NT2/D1 (cell line): ENCODE measurements at regions not wholly inside any gene's neighbourhood (a gene's known extent, or its start where the extent isn't known, plus 50 kb on each side); places are given as distances from the start of the nearest gene placed in this dataset.

Experiments used
- DNase-seq: peaks from one replicate; pipeline ENCODE4 v3.0.0-alpha.2; 2011; ENCODE audit warnings: low read depth, low spot score
- H3K27me3 ChIP-seq: 2 replicates; pipeline ENCODE4 v1.6.0; 2011; ENCODE audit warnings: mild to moderate bottlenecking; ENCODE audit not compliant: insufficient read length, insufficient read depth
- H3K36me3 ChIP-seq: 2 replicates; pipeline ENCODE4 v1.6.1; 2011; ENCODE audit warnings: mild to moderate bottlenecking, low read length, mixed read lengths; ENCODE audit not compliant: insufficient read depth, insufficient read length
- H3K4me1 ChIP-seq: 2 replicates; pipeline ENCODE4 v1.5.1; 2011; ENCODE audit not compliant: insufficient read depth, insufficient read length
- H3K4me3 ChIP-seq: 2 replicates; pipeline ENCODE4 v1.5.1; 2011; ENCODE audit warnings: low read depth; ENCODE audit not compliant: insufficient read length
- H3K9ac ChIP-seq: 2 replicates; pipeline ENCODE4 v1.6.0; 2011; ENCODE audit warnings: low read depth; ENCODE audit not compliant: insufficient read length
- H3K9me3 ChIP-seq: 2 replicates; pipeline ENCODE4 v1.5.1; 2011; ENCODE audit warnings: mild to moderate bottlenecking, low read length; ENCODE audit not compliant: insufficient read depth
- SUZ12 ChIP-seq: IDR thresholded peaks from 2 replicates; pipeline ENCODE4 v1.6.1; 2011; ENCODE audit not compliant: insufficient read length, insufficient read depth; ENCODE audit errors: extremely low read depth
- YY1 ChIP-seq: IDR thresholded peaks from 2 replicates; pipeline ENCODE4 v1.6.1; 2011; ENCODE audit not compliant: insufficient read length, insufficient read depth
- ZNF274 ChIP-seq: IDR thresholded peaks from 2 replicates; pipeline ENCODE4 v1.6.1; 2011; ENCODE audit warnings: mild to moderate bottlenecking, low read depth, low read length

- no peak for DNase-seq
- Histone ChIP-seq H3K36me3 (no peaks in the 10 kb centered on the region), H3K9me3 (no peaks in the 10 kb centered on the region; the same call in 1 of the 2 replicates), H3K4me1 (no peaks in the 10 kb centered on the region), H3K27me3 (no peaks in the 10 kb centered on the region), H3K4me3 (no peak overlapping the region), H3K9ac (no peak overlapping the region)
- TF ChIP-seq ZNF274, result no peak
- no peak for TF ChIP-seq SUZ12
- no peak for TF ChIP-seq YY1
Observed at GRCh38 chr6:4270001-4270400, 134.6 kb upstream of the ECI2 start.

- Histone ChIP-seq H3K9me3 (no peaks in the 10 kb centered on the region; the same call in 1 of the 2 replicates), H3K27me3 (no peaks in the 10 kb centered on the region), H3K9ac (no peak overlapping the region), H3K4me1 (no peaks in the 10 kb centered on the region), H3K4me3 (no peak overlapping the region), H3K36me3 (no peaks in the 10 kb centered on the region)
- TF ChIP-seq YY1 (no peak), SUZ12 (no peak), ZNF274 (no peak)
- DNase-seq, result no peak
Observed at GRCh38 chr6:4268171-4268570, 132.8 kb upstream of the ECI2 start.

- no peak for DNase-seq
- no peaks in the 10 kb centered on the region for H3K36me3 ChIP-seq
- H3K4me3 ChIP-seq, result no peak overlapping the region
- TF ChIP-seq ZNF274 (no peak), SUZ12 (no peak), YY1 (no peak)
- no peak overlapping the region for H3K9ac ChIP-seq
- no peaks in the 10 kb centered on the region; the same call in 1 of the 2 replicates for H3K9me3 ChIP-seq
- no peaks in the 10 kb centered on the region for H3K27me3 ChIP-seq
- no peaks in the 10 kb centered on the region for H3K4me1 ChIP-seq
Observed at GRCh38 chr6:4265740-4266139, 130.4 kb upstream of the ECI2 start.

GRCh38 chr6:4264601-4265000 is 129.2 kb upstream of the ECI2 start:
- Histone ChIP-seq H3K9me3 (no peaks in the 10 kb centered on the region; the same call in 1 of the 2 replicates), H3K9ac (no peak overlapping the region), H3K27me3 (no peaks in the 10 kb centered on the region), H3K36me3 (no peaks in the 10 kb centered on the region), H3K4me1 (no peaks in the 10 kb centered on the region), H3K4me3 (no peak overlapping the region)
- no peak for TF ChIP-seq YY1
- TF ChIP-seq SUZ12, result no peak
- no peak for TF ChIP-seq ZNF274
- no peak for DNase-seq

GRCh38 chr6:4264081-4264480 is 128.7 kb upstream of the ECI2 start:
- H3K4me1 ChIP-seq, result no peaks in the 10 kb centered on the region
- DNase-seq, result no peak
- no peak for TF ChIP-seq YY1
- no peak for TF ChIP-seq SUZ12
- TF ChIP-seq ZNF274, result no peak
- no peaks in the 10 kb centered on the region; the same call in 1 of the 2 replicates for H3K9me3 ChIP-seq
- no peak overlapping the region for H3K9ac ChIP-seq
- no peak overlapping the region for H3K4me3 ChIP-seq
- H3K27me3 ChIP-seq, result no peaks in the 10 kb centered on the region
- no peaks in the 10 kb centered on the region for H3K36me3 ChIP-seq

- no peaks in the 10 kb centered on the region for H3K4me1 ChIP-seq
- H3K4me3 ChIP-seq, result no peak overlapping the region
- TF ChIP-seq ZNF274 (no peak), YY1 (no peak), SUZ12 (no peak)
- no peaks in the 10 kb centered on the region for H3K36me3 ChIP-seq
- H3K9me3 ChIP-seq, result no peaks in the 10 kb centered on the region
- H3K9ac ChIP-seq, result no peak overlapping the region
- no peak for DNase-seq
- no peaks in the 10 kb centered on the region for H3K27me3 ChIP-seq
Observed at GRCh38 chr6:4262526-4262925, 127.2 kb upstream of the ECI2 start.

GRCh38 chr6:4259391-4259790 is 124.0 kb upstream of the ECI2 start:
- no peak overlapping the region for H3K4me3 ChIP-seq
- H3K9ac ChIP-seq, result no peak overlapping the region
- DNase-seq, result no peak
- no peaks in the 10 kb centered on the region for H3K27me3 ChIP-seq
- no peaks in the 10 kb centered on the region for H3K36me3 ChIP-seq
- no peak for TF ChIP-seq ZNF274
- H3K4me1 ChIP-seq, result no peaks in the 10 kb centered on the region
- H3K9me3 ChIP-seq, result no peaks in the 10 kb centered on the region

GRCh38 chr6:4258733-4259132 is 123.4 kb upstream of the ECI2 start:
- no peaks in the 10 kb centered on the region for H3K4me1 ChIP-seq
- H3K4me3 ChIP-seq, result no peak overlapping the region
- no peak overlapping the region for H3K9ac ChIP-seq
- H3K9me3 ChIP-seq, result no peaks in the 10 kb centered on the region
- no peaks in the 10 kb centered on the region for H3K36me3 ChIP-seq
- H3K27me3 ChIP-seq, result no peaks in the 10 kb centered on the region
- no peak for DNase-seq
- TF ChIP-seq SUZ12, result no peak
- TF ChIP-seq YY1, result no peak
- TF ChIP-seq ZNF274, result no peak
